ENCODE measurements at regions not wholly inside any gene's neighbourhood (a gene's known extent, or its start where the extent isn't known, plus 50 kb on each side); places are given as distances from the start of the nearest gene placed in this dataset.

GRCh38 chr3:27626596-27627118 is 95.5 kb downstream of the EOMES start:
- intact Hi-C loops (cut with DNase I; ENCODE audit: low total_unique reads), result no loop called here
- DNase-seq (ENCODE audit: low spot score in 2 of 2), result no peak
- 63 to 76% methylated on average over 8 of the region's 8 CpGs for WGBS, 2 donors
- TF ChIP-seq, protein P1, sequence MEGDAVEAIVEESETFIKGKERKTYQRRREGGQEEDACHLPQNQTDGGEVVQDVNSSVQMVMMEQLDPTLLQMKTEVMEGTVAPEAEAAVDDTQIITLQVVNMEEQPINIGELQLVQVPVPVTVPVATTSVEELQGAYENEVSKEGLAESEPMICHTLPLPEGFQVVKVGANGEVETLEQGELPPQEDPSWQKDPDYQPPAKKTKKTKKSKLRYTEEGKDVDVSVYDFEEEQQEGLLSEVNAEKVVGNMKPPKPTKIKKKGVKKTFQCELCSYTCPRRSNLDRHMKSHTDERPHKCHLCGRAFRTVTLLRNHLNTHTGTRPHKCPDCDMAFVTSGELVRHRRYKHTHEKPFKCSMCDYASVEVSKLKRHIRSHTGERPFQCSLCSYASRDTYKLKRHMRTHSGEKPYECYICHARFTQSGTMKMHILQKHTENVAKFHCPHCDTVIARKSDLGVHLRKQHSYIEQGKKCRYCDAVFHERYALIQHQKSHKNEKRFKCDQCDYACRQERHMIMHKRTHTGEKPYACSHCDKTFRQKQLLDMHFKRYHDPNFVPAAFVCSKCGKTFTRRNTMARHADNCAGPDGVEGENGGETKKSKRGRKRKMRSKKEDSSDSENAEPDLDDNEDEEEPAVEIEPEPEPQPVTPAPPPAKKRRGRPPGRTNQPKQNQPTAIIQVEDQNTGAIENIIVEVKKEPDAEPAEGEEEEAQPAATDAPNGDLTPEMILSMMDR (IDR thresholded peaks at IDR 0.05), result no peak
- TF ChIP-seq POLR2A (IDR thresholded peaks at IDR 0.05), result no peak
- no peak overlapping the region for H3K4me3 ChIP-seq (ENCODE audit: low read depth, poor library complexity, severe bottlenecking)

DNA sequence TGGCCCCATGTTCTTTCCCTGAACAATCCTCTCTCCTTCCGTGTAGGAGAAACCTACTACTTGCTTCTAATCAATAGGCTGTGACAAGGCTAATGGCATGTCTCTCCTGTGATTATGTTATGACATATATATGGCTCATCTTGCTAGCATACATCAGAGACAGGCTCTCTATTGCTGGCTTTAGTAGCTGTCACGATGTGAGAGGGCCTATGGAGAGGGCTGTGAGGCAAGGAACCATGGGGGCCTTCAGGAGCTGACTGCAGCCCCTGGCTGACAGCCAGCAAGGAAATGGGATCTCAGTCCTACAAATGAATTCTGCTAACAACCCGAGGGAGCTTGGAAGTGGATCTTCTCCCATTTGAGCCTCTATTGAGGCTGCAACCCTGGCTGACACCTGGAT is 96.3 kb downstream of the EOMES start:
- 72 to 93% methylated on average over 3 of the region's 3 CpGs for WGBS, 2 donors
- TF ChIP-seq, protein P1 (IDR thresholded peaks at IDR 0.05), result no peak
- no peak for TF ChIP-seq POLR2A (IDR thresholded peaks at IDR 0.05)
- no peak overlapping the region for H3K4me3 ChIP-seq (ENCODE audit: low read depth, poor library complexity, severe bottlenecking)
- no peak for DNase-seq (ENCODE audit: low spot score in 2 of 2)
- intact Hi-C loops (cut with DNase I; ENCODE audit: low total_unique reads), result no loop called here

DNA sequence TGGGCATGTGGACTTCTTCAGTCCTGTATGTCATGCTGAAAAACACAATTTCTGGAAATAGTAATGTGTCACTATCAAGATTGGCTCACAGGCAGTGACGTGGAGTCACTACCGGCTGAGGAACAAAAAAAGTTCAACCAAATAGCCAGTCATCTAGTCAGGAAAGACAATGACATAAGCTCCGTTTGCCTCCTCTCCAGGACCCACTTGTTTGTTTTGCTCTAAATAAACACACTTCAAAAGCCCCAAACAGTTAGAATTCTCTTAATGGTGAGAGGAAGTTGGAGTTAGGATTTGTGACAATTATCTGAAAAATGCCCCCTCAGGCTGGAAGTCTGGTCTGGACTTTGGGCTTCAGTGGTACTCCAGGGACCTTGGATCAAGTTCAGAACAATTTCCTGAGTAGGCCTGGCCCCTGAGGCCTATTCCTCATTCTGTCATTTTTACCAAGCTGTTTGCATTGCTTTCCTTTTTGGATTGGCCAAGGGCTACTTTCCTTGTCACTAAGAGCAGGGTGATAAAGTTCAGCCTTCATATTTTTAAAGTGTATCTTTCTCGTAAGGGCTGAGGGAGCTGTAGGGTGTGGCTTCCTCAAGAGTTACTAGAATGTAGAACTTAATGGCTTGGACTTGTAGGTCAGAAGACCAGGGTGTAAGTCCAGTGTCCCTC is 98.9 kb downstream of the EOMES start:
- no peak for DNase-seq (ENCODE audit: low spot score in 2 of 2)
- H3K4me3 ChIP-seq (ENCODE audit: low read depth, poor library complexity, severe bottlenecking), result no peak overlapping the region
- intact Hi-C loops (cut with DNase I; ENCODE audit: low total_unique reads), result no loop called here
- TF ChIP-seq, protein P1 (IDR thresholded peaks at IDR 0.05), result no peak
- no peak for TF ChIP-seq POLR2A (IDR thresholded peaks at IDR 0.05)
- 58% methylated on average over 4 of the region's 4 CpGs for WGBS, 2 donors

DNA sequence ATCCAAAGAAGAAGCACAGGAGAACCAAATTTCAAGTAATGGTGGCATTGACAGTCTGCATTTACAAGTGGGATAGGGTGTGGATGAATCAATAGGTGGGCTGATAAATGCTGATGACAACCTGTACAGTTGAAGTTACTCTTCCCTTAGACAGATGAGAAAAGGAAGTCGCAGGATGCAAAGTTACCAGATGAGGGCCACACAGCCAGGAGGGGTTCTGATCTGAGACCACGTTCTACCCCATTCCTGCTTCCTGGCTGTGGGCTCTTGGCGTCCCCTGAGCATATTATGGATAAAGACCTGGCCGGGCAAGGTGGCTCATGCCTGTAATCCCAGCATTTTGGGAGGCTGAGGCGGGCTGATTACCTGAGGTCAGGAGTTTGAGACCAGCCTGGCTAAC is 104.6 kb downstream of the EOMES start:
- no peak for DNase-seq (ENCODE audit: low spot score in 2 of 2)
- intact Hi-C loops (cut with DNase I; ENCODE audit: low total_unique reads), result no loop called here
- no peak for TF ChIP-seq POLR2A (IDR thresholded peaks at IDR 0.05)
- TF ChIP-seq, protein P1 (IDR thresholded peaks at IDR 0.05), result no peak
- 84 to 92% methylated on average over 5 of the region's 5 CpGs for WGBS, 2 donors
- no peak overlapping the region for H3K4me3 ChIP-seq (ENCODE audit: low read depth, poor library complexity, severe bottlenecking)

DNA sequence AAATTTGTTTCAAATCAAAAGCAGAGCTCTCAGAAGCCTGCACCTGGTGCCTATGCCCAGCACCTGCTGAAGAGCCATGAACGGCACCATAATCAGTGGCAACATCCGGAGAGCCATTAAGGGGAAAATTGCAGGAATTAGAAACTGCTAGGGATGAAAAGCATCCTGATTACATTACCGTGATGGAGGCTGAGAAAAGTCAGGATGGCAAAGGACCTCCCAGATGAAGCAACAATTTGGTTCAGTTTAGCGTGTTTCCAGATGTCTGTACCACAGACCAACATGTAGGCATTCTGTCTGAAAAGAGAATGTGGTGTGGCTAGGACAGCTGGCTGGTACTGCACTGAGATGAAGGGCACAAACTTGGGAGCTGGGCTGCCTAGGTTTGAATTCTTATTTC is 106.1 kb downstream of the EOMES start:
- no peak overlapping the region for H3K4me3 ChIP-seq (ENCODE audit: low read depth, poor library complexity, severe bottlenecking)
- DNase-seq (ENCODE audit: low spot score in 2 of 2), result no peak
- intact Hi-C loops (cut with DNase I; ENCODE audit: low total_unique reads), result no loop called here
- 60 to 62% methylated on average over 4 of the region's 4 CpGs for WGBS, 2 donors
- no peak for TF ChIP-seq POLR2A (IDR thresholded peaks at IDR 0.05)
- TF ChIP-seq, protein P1 (IDR thresholded peaks at IDR 0.05), result no peak

- intact Hi-C loops (cut with DNase I; ENCODE audit: low total_unique reads), result no loop called here
- WGBS, 2 donors, result 80 to 85% methylated on average over 1 of the region's 1 CpG
- DNase-seq (ENCODE audit: low spot score in 2 of 2), result no peak
- no peak for TF ChIP-seq POLR2A (IDR thresholded peaks at IDR 0.05)
- TF ChIP-seq, protein P1 (IDR thresholded peaks at IDR 0.05), result no peak
- H3K4me3 ChIP-seq (ENCODE audit: low read depth, poor library complexity, severe bottlenecking), result no peak overlapping the region
Measured at GRCh38 chr3:27615555-27615954, 106.6 kb downstream of the EOMES start.
